Skeletal muscle tissue (tissue), 3 donors: ENCODE measurements at regions not wholly inside any gene's neighbourhood (a gene's known extent, or its start where the extent isn't known, plus 50 kb on each side); places are given as distances from the start of the nearest gene placed in this dataset.

Experiments
- H3K27ac ChIP-seq: one replicate; pipeline ENCODE4 v1.7.0; 2013; ENCODE audit warnings: mild to moderate bottlenecking, low read depth, low read length, inconsistent platforms
- H3K27me3 ChIP-seq, 3 donors: one replicate each; pipeline ENCODE4 v1.7.0; 2013; ENCODE audit warnings: low read length in 3 of 3; ENCODE audit not compliant: control insufficient read depth in 3 of 3, insufficient read depth in 3 of 3
- H3K36me3 ChIP-seq, 3 donors: one replicate each; pipeline ENCODE4 v1.7.0; 2013; ENCODE audit warnings: low read length in 3 of 3; ENCODE audit not compliant: control insufficient read depth in 3 of 3, insufficient read depth in 3 of 3
- H3K4me1 ChIP-seq, 3 donors: one replicate each; pipeline ENCODE4 v1.7.0; 2013; ENCODE audit warnings: low read length in 3 of 3, mild to moderate bottlenecking in 3 of 3; ENCODE audit not compliant: control insufficient read depth in 3 of 3, insufficient read depth in 3 of 3
- H3K4me3 ChIP-seq, 3 donors: one replicate each; pipeline ENCODE4 v1.7.0; 2013; ENCODE audit warnings: low read length in 3 of 3
- H3K9ac ChIP-seq, 3 donors: one replicate each; pipeline ENCODE4 v1.7.0; 2013; ENCODE audit warnings: low read length in 3 of 3, mild to moderate bottlenecking in 3 of 3, moderate library complexity in 2 of 3, low read depth in 1 of 3
- H3K9me3 ChIP-seq, 3 donors: one replicate each; pipeline ENCODE4 v1.7.0; 2013; ENCODE audit warnings: low read length in 3 of 3; ENCODE audit not compliant: control insufficient read depth in 3 of 3
- donor health status: Osteomylitis.

GRCh38 chr18:8952769-8953760 lies 149.4 kb upstream of the NDUFV2 start:
- Histone ChIP-seq H3K36me3 (no peaks in the 10 kb centered on the region), H3K4me3 (no peak overlapping the region), H3K27me3 (peaks cover 0 to 10% (median 8%) of the 10 kb centered on the region in 3 donors), H3K4me1 (peaks cover 0 to 5% (median 0%) of the 10 kb centered on the region in 3 donors), H3K27ac (no peak overlapping the region), H3K9ac (no peak overlapping the region), H3K9me3 (peaks cover 0 to 2% (median 0%) of the 10 kb centered on the region in 3 donors)

GRCh38 chr18:8957731-8958130 lies 144.8 kb upstream of the NDUFV2 start:
- Histone ChIP-seq H3K36me3 (no peaks in the 10 kb centered on the region), H3K9ac (no peak overlapping the region), H3K27me3 (no peaks in the 10 kb centered on the region), H3K4me3 (no peak overlapping the region), H3K9me3 (peaks cover 0 to 2% (median 0%) of the 10 kb centered on the region in 3 donors), H3K4me1 (no peaks in the 10 kb centered on the region), H3K27ac (no peak overlapping the region)

- Histone ChIP-seq H3K4me1 (no peaks in the 10 kb centered on the region), H3K27ac (no peak overlapping the region), H3K9ac (no peak overlapping the region), H3K27me3 (no peaks in the 10 kb centered on the region), H3K9me3 (no peaks in the 10 kb centered on the region), H3K4me3 (no peak overlapping the region), H3K36me3 (no peaks in the 10 kb centered on the region)
These were observed 143.8 kb upstream of the NDUFV2 start for GRCh38 chr18:8958660-8959059.

GRCh38 chr18:8959551-8960135 lies 142.9 kb upstream of the NDUFV2 start:
- Histone ChIP-seq H3K27ac (no peak overlapping the region), H3K9ac (no peak overlapping the region), H3K4me3 (no peak overlapping the region), H3K9me3 (no peaks in the 10 kb centered on the region), H3K36me3 (no peaks in the 10 kb centered on the region), H3K27me3 (no peaks in the 10 kb centered on the region), H3K4me1 (no peaks in the 10 kb centered on the region)

- no peak overlapping the region for H3K27ac ChIP-seq
- no peaks in the 10 kb centered on the region for H3K9me3 ChIP-seq
- no peaks in the 10 kb centered on the region for H3K36me3 ChIP-seq
- no peak overlapping the region for H3K9ac ChIP-seq
- no peaks in the 10 kb centered on the region for H3K27me3 ChIP-seq
- H3K4me3 ChIP-seq, result no peak overlapping the region
- no peaks in the 10 kb centered on the region for H3K4me1 ChIP-seq
These were observed 141.5 kb upstream of the NDUFV2 start for GRCh38 chr18:8960740-8961657.

- Histone ChIP-seq H3K9ac (no peak overlapping the region), H3K36me3 (no peaks in the 10 kb centered on the region), H3K4me3 (no peak overlapping the region), H3K27me3 (no peaks in the 10 kb centered on the region), H3K27ac (no peak overlapping the region), H3K9me3 (no peaks in the 10 kb centered on the region), H3K4me1 (no peaks in the 10 kb centered on the region)
These were observed 140.2 kb upstream of the NDUFV2 start for GRCh38 chr18:8962192-8962779.

GRCh38 chr18:8962855-8963635 lies 139.5 kb upstream of the NDUFV2 start:
- Histone ChIP-seq H3K9me3 (no peaks in the 10 kb centered on the region), H3K4me1 (no peaks in the 10 kb centered on the region), H3K36me3 (no peaks in the 10 kb centered on the region), H3K27ac (no peak overlapping the region), H3K4me3 (no peak overlapping the region), H3K9ac (no peak overlapping the region), H3K27me3 (no peaks in the 10 kb centered on the region)

- no peaks in the 10 kb centered on the region for H3K9me3 ChIP-seq
- no peak overlapping the region for H3K27ac ChIP-seq
- no peaks in the 10 kb centered on the region for H3K36me3 ChIP-seq
- H3K9ac ChIP-seq, result no peak overlapping the region
- no peaks in the 10 kb centered on the region for H3K4me1 ChIP-seq
- H3K4me3 ChIP-seq, result no peak overlapping the region
- no peaks in the 10 kb centered on the region for H3K27me3 ChIP-seq
These were observed 138.6 kb upstream of the NDUFV2 start for GRCh38 chr18:8963876-8964275.

GRCh38 chr18:8965398-8965797 lies 137.1 kb upstream of the NDUFV2 start:
- no peak overlapping the region for H3K4me3 ChIP-seq
- H3K9ac ChIP-seq, result no peak overlapping the region
- no peaks in the 10 kb centered on the region for H3K9me3 ChIP-seq
- no peak overlapping the region for H3K27ac ChIP-seq
- H3K27me3 ChIP-seq, result no peaks in the 10 kb centered on the region
- no peaks in the 10 kb centered on the region for H3K36me3 ChIP-seq
- no peaks in the 10 kb centered on the region for H3K4me1 ChIP-seq
